SK-N-SH treated with all-trans-retinoic acid at 6 μM for 48 hours (cell line): ENCODE measurements at regions not wholly inside any gene's neighbourhood (a gene's known extent, or its start where the extent isn't known, plus 50 kb on each side); places are given as distances from the start of the nearest gene placed in this dataset.
A peak's percentile ranks its signal among the peaks of the same experiment; 100 is the strongest.

Experiments
- ATAC-seq: fragments of 200-7000 bp; cut with Tn5 transposase; 3 replicates; pipeline ENCODE4 v1.9.1; 2020; ENCODE audit warnings: mild to moderate bottlenecking, moderate library complexity
- BACH2 ChIP-seq: fragments of 250-450 bp; sonication (Bioruptor Pico); IDR thresholded peaks from 2 replicates; pipeline ENCODE4 v1.9.0; 2021; ENCODE audit warnings: mild to moderate bottlenecking, borderline replicate concordance
- CREB5 ChIP-seq: fragments of 250-450 bp; sonication (Bioruptor Pico); IDR thresholded peaks from 2 replicates; pipeline ENCODE4 v1.5.1; 2020; ENCODE audit warnings: low read depth, mild to moderate bottlenecking, moderate library complexity
- CSRNP3 ChIP-seq: fragments of 250-450 bp; sonication (Bioruptor Pico); IDR thresholded peaks from 2 replicates; pipeline ENCODE4 v1.5.1; 2021; ENCODE audit warnings: mild to moderate bottlenecking, moderate library complexity
- GLIS3 ChIP-seq: fragments of 250-450 bp; sonication (Bioruptor Pico); IDR thresholded peaks from 2 replicates; pipeline ENCODE4 v1.5.0; 2020; ENCODE audit warnings: mild to moderate bottlenecking, moderate library complexity
- OSR1 ChIP-seq: fragments of 250-450 bp; sonication (Bioruptor Pico); IDR thresholded peaks from 2 replicates; pipeline ENCODE4 v1.8.0; 2022; ENCODE audit warnings: moderate library complexity, mild to moderate bottlenecking, inconsistent platforms
- PATZ1 ChIP-seq: fragments of 250-450 bp; sonication (Bioruptor Pico); IDR thresholded peaks from 2 replicates; pipeline ENCODE4 v1.8.0; 2020; ENCODE audit warnings: mild to moderate bottlenecking, moderate library complexity, borderline replicate concordance
- POU6F1 ChIP-seq: fragments of 250-450 bp; sonication (Bioruptor Pico); IDR thresholded peaks from 2 replicates; pipeline ENCODE4 v1.8.0; 2021; ENCODE audit warnings: low read depth, mild to moderate bottlenecking, moderate library complexity, borderline replicate concordance
- RARB ChIP-seq: fragments of 250-450 bp; sonication (Bioruptor Pico); IDR thresholded peaks from 2 replicates; pipeline ENCODE4 v1.8.0; 2021; ENCODE audit warnings: mild to moderate bottlenecking, moderate library complexity
- TOX ChIP-seq: fragments of 250-450 bp; sonication (Bioruptor Pico); IDR thresholded peaks from 2 replicates; pipeline ENCODE4 v1.8.0; 2021; ENCODE audit warnings: mild to moderate bottlenecking, moderate library complexity, borderline replicate concordance
- TSHZ2 ChIP-seq: fragments of 250-450 bp; sonication (Bioruptor Pico); IDR thresholded peaks from 2 replicates; pipeline ENCODE4 v1.5.0; 2020; ENCODE audit warnings: mild to moderate bottlenecking, moderate library complexity
- ZC3H10 ChIP-seq: fragments of 250-450 bp; sonication (Bioruptor Pico); IDR thresholded peaks from 2 replicates; pipeline ENCODE4 v1.5.1; 2021; ENCODE audit warnings: mild to moderate bottlenecking, moderate library complexity
- ZFP3 ChIP-seq: fragments of 250-450 bp; sonication (Bioruptor Pico); IDR thresholded peaks from 2 replicates; pipeline ENCODE4 v1.5.0; 2020; ENCODE audit warnings: mild to moderate bottlenecking, moderate library complexity
- ZFP30 ChIP-seq: fragments of 450-650 bp; formaldehyde crosslinking; IDR thresholded peaks from 2 replicates; pipeline ENCODE4 v1.5.0; 2022; ENCODE audit warnings: mild to moderate bottlenecking, moderate library complexity
- ZNF565 ChIP-seq: fragments of 450-650 bp; formaldehyde crosslinking; conservative IDR thresholded peaks from 2 replicates; pipeline ENCODE4 v1.5.0; 2020; ENCODE audit warnings: low read depth, mild to moderate bottlenecking, moderate library complexity
- ZNF8 ChIP-seq: fragments of 450-650 bp; formaldehyde crosslinking; IDR thresholded peaks from 2 replicates; pipeline ENCODE4 v1.5.0; 2020; ENCODE audit warnings: mild to moderate bottlenecking, moderate library complexity

GRCh38 chr7:26593393-26593792 lies 271.0 kb downstream of the SKAP2 start:
- peak; percentile 33; the same call in 1 of the 3 replicates for ATAC-seq
- TF ChIP-seq CREB5 (CRISPR knock-in tag) (no peak), TSHZ2 (CRISPR knock-in tag) (peak; percentile 70; the same call in 1 of the 2 replicates)

GRCh38 chr7:26593896-26594295 lies 270.5 kb downstream of the SKAP2 start:
- ATAC-seq = no peak

More at GRCh38 chr7:26593896-26594295, 270.5 kb downstream of the SKAP2 start:
- TF ChIP-seq TSHZ2 (CRISPR knock-in tag) = no peak
- TF ChIP-seq ZNF565 (CRISPR knock-in tag) = no peak
- TF ChIP-seq ZC3H10 (CRISPR knock-in tag) = no peak
- no peak for TF ChIP-seq POU6F1 (CRISPR knock-in tag)
- no peak for TF ChIP-seq CSRNP3 (CRISPR knock-in tag)
- no peak for TF ChIP-seq BACH2
- TF ChIP-seq OSR1 (CRISPR knock-in tag) = no peak
- no peak for TF ChIP-seq ZFP30
- no peak for TF ChIP-seq TOX (CRISPR knock-in tag)
- no peak for TF ChIP-seq CREB5 (CRISPR knock-in tag)
- TF ChIP-seq PATZ1 (CRISPR knock-in tag) = no peak
- no peak for TF ChIP-seq ZNF8 (CRISPR knock-in tag)
- no peak for TF ChIP-seq GLIS3 (CRISPR knock-in tag)
- no peak for TF ChIP-seq ZFP3
- TF ChIP-seq RARB (CRISPR knock-in tag) = no peak
- TF ChIP-seq, all 23 proteins: peak for 0
